Daoy (cell line): ENCODE measurements at regions not wholly inside any gene's neighbourhood (a gene's known extent, or its start where the extent isn't known, plus 50 kb on each side); places are given as distances from the start of the nearest gene placed in this dataset.
"Not testable (repeated sequence)": the region's sequence is repeated elsewhere in the genome, so short reads cannot be mapped to it uniquely, and the experiment has no call there.

Source experiments
- DNase-seq: peaks from one replicate; pipeline ENCODE4 v3.0.0-alpha.2; 2015; ENCODE audit warnings: low read depth

DNA sequence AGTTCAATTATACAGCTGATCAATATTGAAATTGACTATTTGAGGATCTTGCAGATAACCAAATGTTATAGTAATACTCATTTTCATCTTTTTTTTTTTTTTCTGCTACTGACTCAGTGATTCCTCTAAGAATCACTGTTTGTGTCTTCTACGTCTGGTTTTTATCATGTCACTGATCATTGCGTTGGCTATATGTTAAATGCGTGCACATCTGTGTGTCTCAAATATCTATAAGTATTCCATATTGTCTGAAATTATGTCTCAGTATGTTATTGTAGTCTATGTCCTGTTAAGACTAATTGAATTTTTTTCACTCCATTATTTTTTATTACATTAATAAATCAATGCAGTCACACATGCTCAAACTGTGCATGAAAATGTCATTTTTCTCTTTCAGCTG, 200.5 kb downstream of the PCDH20 start:
- DNase-seq, result no peak

DNA sequence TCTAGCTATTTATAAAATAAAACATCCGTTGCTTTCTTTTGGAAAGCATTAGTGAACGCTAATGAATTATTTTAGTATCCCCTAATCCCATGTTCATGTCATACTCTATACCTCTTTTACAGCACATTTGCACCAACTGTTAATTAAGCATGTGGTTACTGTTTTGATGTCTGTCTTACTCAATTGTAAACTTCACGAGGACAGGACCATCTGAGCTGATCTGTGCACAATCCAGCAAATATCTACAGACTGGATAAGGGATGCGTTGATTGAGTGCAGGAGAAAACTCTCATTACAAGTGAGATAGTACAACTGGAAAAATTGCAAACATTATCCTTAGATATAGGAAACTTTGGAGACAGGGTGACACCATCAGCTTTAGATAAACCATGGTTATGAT, 201.1 kb downstream of the PCDH20 start:
- no peak for DNase-seq

DNA sequence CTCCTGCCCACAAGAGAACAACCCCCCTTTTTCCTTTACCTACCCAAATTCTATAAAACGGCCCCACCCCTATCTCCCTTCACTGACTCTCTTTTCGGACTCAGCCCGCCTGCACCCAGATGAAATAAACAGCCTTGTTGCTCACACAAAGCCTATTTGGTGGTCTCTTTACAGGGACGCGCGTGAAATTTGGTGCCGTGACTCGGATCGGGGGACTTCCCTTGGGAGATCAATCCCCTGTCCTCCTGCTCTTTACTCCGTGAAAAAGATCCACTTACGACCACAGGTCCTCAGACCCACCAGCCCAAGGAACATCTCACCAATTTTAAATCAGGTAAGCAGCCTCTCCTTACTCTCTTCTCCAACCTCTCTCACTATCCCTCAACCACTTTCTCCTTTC, 209.8 kb downstream of the PCDH20 start:
- DNase-seq, result not testable (repeated sequence)

DNA sequence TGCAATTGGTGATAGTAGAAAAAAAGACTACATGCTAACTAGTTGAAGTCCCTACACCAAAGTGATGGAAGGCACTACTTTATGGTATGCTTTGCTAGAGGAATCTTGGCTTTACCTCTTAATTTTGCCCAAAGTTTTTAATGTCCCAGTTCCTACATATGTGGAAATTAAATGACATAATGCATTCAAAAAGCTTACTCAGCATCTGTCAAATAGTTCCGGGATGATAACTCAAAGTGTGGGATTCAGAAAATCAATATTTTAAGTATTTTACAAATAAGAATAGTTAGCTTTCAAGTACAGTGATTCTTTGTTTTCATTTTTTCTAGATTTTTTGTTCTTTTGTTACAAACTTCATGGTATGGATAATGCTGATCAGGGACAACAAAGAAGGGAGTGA, 211.6 kb downstream of the PCDH20 start:
- no peak for DNase-seq

DNA sequence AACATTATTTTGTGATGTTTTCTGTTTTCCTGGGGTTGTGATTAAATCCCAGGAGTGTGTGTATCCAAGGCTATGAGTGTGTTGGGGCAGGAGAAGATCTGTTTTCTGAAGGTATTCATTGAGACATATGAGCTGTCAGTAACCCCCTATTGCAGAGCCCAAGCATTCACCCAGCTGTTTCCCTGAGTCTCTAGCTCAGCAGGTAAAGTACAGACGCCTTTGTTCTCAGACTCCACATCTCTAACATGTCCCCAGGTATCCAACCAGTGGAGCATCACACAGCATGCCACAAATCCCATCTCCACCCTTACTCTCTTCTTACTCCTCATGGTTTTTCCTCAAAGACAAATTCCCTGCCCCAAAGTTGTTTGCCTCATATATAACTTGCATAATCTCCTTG, 213.6 kb downstream of the PCDH20 start:
- no peak for DNase-seq

DNA sequence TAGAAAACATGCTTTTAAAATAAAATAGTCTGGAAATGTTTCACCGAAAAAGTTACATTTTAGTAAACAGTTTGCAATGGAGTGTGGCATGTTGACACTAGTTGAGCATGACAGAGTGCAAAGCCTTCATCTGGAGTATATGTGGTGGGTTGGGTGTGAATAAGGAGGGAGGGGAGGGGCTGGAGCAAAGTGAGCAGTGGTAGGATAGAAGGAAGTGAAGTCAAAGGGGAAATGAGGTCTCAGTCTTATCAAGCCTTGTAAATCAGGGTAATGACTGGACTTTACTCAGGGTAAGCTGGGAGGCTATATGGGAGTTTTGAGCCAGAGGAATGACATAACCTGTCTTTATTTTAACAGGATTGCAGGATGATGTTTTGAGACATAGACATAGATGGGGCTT, 222.8 kb downstream of the PCDH20 start:
- DNase-seq, result no peak

DNA sequence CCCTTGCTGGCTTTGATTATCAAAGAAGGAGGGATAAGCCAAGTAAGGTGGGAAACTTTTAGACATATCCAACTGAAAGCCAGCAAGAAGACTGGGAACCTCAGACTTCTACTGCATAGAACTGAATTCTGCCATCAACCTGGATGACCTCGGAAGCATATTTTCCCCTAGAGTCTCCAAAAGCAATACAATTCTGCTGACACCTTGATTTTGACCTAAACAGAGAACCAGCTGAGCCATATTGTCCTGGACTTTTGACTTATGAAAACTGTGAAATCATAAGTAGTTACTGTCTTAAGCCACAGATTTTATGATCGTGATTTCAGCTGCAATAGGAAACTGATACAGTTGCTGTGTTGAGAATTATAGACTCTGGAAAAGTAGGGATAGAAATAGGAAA, 227.6 kb downstream of the PCDH20 start:
- no peak for DNase-seq

DNA sequence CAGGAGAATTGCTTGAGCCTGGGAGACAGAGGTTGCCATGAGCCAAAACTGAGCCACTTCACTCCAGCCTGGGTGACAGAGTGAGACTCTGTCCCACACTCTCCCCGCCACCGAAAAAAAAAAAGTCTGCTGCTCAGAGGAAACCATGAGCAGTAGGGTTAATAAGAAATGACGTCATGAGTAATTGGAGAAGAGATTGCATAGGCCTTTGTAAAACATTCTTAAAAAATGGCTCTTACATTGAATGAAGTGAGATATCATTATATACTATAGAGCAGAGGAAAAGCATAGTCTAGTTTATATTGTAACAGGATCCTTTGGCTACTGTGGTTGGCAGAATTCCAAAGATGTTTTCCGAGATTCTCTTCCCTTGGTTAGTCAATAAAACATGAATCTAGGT, 228.2 kb downstream of the PCDH20 start:
- DNase-seq, result no peak

DNA sequence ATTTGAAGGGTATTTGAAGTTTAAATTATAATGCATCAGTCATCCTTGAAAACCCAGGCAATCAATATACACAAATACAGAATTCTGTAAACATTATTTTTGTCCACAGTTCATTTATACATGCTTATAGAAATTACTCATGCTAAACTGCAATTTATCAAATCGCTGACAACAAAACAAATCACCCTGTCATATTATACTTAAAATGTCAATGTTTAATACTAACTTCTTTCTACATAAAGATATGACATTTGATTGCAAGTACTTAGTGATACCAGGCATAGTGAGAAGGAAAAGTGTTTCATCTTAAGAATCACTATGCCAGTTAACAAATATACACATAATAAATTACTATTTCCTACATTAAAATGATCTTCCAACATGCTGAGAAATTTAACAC, 232.0 kb downstream of the PCDH20 start:
- DNase-seq, result no peak

DNA sequence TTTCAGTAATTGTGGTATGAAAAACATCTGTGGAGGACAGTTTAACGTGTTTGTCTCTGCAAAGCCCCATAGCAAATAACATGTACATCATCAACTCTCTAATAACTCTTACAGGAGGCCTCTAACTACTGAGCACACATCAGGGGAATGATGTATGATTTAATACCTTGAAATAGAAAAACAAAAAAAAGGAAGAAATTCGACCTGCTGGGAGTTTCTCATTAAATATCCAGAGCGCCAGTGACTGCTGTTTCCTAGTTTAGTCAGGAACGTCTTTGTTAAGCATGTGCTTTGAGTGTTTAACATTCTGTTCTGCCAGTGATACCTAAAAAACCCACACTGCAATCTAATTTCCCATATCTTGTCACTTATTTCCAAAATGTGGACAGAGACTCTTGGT, 235.4 kb downstream of the PCDH20 start:
- no peak for DNase-seq

DNA sequence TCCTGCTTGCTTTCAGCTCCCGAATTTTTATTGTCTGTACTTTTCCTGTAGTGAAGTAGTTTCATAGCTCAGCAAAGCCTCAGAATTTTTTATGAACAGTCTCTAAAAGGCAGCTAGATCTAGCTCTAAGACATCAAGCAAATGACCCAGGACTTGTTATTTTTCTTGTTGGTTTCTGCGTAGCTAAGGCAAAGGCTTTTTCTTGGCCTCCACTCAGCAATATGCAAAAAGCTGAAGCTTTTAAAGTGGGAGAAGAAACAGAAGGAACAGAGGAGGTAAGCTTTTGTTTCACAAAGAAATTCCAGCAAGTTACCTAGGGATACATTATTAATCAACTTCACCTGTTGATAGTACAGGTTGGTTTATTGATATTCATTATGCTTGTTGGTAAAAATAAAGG, 235.9 kb downstream of the PCDH20 start:
- no peak for DNase-seq

DNA sequence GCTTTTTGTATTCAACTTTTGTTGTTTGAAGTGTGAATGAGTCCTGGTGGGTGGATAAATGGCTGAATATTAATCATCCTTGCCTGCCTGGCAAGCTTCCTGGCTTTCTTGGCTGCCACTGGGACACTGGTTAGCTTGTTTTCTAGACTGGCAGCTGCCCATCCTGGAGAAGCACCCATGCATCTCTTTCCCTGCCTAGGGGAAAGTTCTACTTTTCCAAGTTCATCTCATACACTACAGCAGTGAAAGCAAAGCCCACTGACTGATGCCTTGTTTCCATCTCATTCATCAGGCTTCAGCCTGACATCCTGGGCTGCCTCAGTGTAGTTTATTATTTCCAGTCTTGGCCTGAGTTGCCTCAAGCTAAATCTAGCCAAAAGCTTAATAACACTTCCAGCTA, 244.8 kb downstream of the PCDH20 start:
- DNase-seq, result no peak

DNA sequence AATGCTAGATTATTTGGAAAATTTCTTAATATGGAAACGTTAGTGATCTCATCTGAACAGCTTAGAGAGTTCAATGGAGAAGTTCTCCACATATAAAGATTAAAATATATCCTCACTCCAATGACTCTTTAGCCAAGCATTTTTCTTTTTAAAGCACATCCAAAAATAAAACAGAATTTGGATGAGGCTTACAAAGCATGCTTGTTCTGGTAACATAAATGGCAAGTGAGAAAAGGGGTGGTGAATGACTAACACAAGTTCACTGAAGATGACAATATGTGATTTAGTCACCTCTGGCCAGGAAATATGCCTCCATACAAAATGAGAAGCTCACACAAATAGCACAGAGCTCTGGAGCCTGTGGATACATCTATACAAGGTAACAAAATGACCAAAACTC, 253.0 kb downstream of the PCDH20 start:
- DNase-seq, result no peak

DNA sequence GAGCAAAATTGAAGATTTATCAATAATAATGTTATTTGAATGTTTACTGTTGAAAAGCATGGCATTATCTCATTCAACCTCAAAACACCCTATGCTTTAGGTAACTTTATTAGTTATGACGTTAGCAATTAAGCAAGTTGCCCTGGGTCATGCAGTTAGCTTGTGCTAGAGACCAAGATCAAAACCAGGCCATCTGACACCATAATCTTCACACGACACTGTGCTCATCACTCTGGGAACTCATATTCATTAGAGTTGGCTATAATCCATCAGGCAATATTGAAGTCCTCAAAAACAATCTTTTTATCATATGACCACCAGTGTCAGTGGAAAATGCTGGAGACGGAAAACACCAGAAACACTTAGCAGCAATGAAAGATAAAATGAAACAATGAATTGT, 253.5 kb downstream of the PCDH20 start:
- DNase-seq, result no peak

DNA sequence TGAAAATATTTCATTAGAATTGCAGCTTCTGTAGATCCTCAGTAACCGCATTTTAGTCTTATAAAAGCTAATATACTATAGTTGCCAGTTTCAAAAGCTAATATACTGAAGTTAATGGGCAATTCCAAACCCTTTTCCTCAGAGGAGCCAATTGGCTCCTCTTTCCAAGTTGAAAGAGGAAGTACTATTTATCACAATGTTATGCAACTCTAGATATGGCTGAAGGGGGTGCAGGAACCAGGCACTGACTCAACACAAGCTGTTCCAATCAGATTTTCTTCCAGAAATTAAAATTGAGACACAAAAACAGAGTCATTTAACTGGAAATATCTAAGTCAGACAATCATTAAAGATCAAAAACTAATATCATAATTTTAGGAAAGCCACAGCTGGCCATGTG, 258.9 kb downstream of the PCDH20 start:
- no peak for DNase-seq

DNA sequence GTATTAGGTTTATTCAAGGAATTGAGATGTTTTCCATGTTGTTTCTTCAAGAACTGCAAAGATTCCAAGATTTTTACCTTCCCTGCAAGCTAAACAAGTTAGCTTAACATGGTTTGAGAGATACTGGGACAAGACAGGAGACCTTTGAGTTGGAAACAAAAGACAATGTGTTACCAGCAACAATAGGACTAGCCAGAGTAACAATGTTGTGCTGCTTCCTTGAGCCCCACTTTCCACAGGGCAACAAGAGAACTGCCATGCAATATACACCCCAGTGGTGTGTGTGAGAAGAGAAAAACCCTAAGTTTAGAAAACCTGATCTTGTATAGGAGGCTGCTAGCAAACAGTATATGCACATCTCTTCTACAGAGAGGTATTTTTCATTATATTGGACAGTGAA, 264.6 kb downstream of the PCDH20 start:
- DNase-seq, result no peak

DNA sequence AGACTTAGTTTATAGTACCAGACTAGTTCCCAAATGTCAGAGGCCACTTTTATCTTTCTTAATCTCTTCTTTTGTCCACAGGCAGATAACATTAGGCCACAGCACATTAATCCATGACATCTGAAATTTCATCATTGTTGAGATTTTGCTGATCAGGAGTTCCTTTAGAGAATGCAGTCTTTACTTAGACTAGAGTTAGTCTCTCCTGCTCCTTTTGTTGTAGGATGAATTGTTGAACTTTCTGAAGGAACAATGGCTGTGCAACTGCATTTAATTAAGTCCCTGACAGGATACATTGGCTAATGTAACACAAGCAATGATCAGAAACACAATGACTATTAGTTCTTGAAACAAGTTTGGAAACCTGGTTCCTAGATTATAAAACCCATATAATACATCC, 266.3 kb downstream of the PCDH20 start:
- no peak for DNase-seq

DNA sequence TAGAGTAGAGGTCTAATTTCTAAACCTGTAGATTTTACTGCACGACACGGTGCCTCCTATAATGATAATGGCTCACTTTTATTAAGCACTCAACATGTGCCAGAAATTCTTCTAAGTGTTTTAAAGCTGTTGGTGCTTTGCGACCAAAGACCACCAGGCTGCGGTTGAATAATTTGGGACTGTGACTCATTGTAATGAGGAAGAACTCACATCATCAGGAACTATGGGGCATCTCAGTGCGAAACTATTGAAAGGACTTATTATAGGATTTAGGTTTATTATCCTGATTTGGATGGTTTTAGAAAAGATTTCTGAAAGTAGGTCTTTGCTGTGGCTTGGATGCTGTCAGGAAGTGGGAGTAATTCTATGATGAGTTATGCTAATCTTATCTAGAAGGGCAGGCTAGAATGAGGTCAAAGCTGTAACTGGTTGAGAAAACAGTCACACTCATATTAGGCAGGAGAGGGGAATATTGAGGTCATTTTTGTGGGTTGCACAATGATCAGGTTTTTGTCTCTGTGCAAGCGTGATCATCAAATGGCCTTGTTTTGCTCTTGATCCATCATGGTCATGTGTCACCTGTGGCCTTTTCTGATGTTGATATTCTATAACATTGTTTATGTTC, 266.8 kb downstream of the PCDH20 start:
- DNase-seq, result no peak

DNA sequence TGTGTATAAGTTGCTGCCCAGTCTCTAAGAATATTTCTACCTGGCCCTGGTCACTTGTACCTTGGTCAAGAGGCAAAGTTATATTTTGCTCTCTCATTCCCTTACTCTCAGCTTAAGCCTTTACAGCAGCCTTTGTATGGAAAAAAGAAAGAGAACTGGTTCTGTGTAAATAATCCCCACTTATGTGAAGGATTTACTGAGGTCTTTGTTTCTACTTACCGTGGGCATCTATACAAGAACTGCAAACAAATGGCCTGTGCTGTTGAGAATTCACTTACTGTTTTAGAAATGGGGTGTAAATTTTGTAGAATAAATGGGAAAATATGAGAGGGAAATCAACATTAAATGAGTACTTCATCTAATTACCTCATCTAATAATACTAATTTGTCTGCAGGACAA, 267.4 kb downstream of the PCDH20 start:
- DNase-seq, result no peak

DNA sequence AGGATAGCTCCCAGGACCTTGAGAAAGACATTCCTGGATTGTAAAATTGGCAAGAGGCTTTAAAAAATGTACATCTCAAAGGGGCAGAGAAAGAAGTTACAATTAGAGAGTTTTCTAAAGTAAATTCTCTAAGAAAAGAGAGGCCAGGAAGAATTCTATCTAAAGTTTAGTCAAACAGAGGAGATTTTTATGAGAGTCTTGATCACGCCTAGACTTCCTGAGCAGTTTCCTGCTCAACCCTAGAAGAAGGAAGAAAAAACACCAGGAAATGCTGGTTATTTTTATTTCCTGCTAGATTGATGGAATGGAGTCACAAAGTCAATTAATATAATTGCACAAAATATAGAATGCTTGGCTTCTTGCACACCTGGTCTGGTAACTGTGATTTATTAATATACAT, 269.1 kb downstream of the PCDH20 start:
- no peak for DNase-seq

DNA sequence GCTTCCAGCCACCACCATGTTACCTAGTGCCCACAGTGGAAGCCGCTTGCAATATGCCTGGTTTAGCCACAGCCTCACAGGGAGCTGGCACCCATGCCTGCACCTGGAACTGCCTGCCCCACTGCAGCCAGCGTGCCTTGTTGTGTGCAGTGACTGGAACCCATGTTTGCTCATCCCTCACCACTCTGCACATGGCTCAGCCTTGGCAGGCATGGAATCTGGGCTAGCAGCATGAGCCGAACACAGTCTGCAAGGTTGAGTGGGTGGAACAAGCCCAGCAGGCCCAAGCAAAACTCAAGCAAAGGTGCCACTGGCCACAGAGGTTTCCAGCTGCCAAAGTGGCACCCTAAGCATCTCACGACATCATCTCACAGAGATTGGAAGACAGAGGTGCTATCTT, 269.5 kb downstream of the PCDH20 start:
- DNase-seq, result no peak

DNA sequence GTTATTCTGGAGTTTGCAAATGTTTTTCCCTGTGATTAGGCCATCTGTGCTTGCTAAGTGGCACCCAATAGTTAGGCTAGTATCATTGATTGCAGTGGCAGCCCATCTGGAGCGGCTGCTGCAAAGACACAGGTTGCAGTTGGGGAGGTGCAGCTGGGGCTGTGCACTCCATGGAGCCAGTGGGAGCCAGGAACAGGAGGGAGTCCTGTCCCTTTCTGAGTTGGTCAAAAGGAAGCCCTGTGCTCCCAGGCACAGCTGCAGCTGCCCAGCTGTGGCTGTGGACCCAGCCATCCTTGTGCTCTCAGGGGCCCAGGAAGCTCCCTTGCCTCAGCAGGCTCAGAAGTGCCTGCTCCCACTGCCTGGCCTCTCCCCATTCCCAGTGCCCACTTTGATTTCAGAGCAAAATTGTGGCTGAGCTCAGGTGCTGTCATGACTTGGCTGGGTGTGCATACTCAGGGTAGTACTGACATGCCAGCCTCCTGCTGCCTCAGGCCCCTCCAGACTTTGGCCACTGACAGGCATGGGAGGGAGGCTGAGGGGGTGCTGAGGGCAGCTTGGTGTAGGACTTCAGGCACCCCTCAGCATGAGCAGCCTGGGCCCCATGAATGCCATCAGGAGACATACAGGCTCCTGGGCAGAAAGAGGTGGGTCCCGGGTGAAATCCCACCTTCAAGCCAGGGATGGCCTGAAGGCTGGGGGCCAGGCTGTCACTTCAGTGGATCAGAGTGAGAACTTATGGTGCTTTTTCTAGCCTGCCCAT, 270.6 kb downstream of the PCDH20 start:
- no peak for DNase-seq

DNA sequence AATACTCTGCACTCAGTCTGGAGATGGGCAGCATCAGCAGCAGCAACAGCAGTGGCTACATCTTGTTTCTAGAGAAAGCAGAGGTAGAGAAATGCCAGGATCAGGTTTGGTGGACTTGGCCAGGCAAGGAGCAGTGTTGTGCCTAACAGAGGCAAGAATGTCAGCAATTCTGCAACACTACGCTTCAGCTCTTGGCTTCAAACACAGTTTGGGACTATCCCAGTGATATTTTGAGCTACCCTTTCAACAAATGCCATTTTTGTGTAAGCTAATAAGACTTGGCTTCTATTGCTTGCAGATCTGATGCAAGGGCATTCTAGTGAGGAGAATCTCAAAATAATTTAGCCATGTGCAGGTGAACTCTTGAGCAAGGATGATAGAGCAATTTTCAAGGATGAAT, 271.3 kb downstream of the PCDH20 start:
- no peak for DNase-seq

DNA sequence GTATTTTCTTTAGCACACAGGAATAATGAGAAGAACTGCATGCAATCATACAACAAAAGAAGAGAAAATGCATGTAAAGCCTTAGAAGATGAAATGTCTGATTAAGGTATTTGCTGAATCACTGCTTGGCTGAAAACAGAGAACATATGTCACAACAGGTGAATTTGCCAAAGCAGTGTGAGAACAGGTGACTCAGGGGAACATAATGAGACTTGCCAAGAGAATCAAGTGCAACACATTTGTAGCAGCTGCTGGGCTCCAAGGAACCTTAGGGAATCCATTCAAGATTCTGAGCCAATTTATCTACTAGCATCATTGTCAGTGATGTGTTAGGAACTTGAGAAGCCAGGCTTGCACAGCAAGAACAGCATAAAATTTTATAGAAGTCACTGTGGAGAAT, 273.1 kb downstream of the PCDH20 start:
- DNase-seq, result no peak
